Suprapubic skin (tissue), 4 donors: ENCODE measurements at regions not wholly inside any gene's neighbourhood (a gene's known extent, or its start where the extent isn't known, plus 50 kb on each side); places are given as distances from the start of the nearest gene placed in this dataset.

Experiments used
- CTCF ChIP-seq, 2 donors: fragments of 200-600 bp in 1 of 2; fragments of 450-650 bp in 1 of 2; sonication (generic) in 1 of 2; IDR thresholded peaks; one replicate each; pipeline ENCODE4 v1.5.1; 2016 to 2019; ENCODE audit warnings: antibody characterized with exemption in 2 of 2, mild to moderate bottlenecking in 1 of 2, moderate library complexity in 1 of 2
- EP300 ChIP-seq: sonication (generic); formaldehyde crosslinking; IDR thresholded peaks from one replicate; pipeline ENCODE4 v1.6.1; 2017; ENCODE audit warnings: antibody characterized with exemption
- POLR2A ChIP-seq, 2 donors: fragments of 450-650 bp; IDR thresholded peaks; one replicate each; pipeline ENCODE4 v1.6.1; 2017; ENCODE audit warnings: antibody characterized with exemption in 2 of 2, mild to moderate bottlenecking in 2 of 2, moderate library complexity in 2 of 2
- POLR2AphosphoS5 ChIP-seq, 3 donors: sonication (generic); formaldehyde crosslinking; IDR thresholded peaks; one replicate each; pipeline ENCODE4 v1.6.1; 2017; ENCODE audit warnings: antibody characterized with exemption in 3 of 3

GRCh38 chr1:8077120-8077573 is 51.0 kb upstream of the ERRFI1 start:
- TF ChIP-seq POLR2A (IDR thresholded peaks at IDR 0.05) (no peak), CTCF (IDR thresholded peaks at IDR 0.05) (no peak), POLR2AphosphoS5 (IDR thresholded peaks at IDR 0.05) (no peak), EP300 (no peak)
